DMS 273 treated with DMSO at 0.1 percent for 48 hours (cell line): ENCODE measurements at regions not wholly inside any gene's neighbourhood (a gene's known extent, or its start where the extent isn't known, plus 50 kb on each side); places are given as distances from the start of the nearest gene placed in this dataset.

ENCODE experiments used
- DNase-seq: peaks from one replicate; lab custom pipeline; 2025; lab: John Stamatoyannopoulos, UW

DNA sequence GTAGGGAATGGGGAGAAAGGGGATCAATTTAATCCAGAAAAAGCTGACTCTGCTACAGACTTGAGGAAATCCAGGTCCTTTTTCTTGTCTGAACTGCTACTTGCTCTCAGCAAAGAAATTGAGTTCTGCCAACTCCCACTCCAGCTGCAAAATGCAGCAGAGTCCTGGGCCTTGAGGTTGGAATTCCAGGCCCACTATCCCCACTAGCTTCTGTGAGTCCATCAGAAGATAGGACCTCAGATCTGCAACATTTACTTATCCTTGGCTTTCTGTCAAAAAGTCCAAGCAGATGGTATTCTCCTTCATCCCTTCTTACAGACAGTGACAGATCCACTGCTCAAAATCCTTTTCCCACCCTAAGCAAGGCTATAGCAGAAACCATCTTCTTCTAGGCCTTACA, 219.2 kb downstream of the ARHGAP12 start:
- no peak for DNase-seq

DNA sequence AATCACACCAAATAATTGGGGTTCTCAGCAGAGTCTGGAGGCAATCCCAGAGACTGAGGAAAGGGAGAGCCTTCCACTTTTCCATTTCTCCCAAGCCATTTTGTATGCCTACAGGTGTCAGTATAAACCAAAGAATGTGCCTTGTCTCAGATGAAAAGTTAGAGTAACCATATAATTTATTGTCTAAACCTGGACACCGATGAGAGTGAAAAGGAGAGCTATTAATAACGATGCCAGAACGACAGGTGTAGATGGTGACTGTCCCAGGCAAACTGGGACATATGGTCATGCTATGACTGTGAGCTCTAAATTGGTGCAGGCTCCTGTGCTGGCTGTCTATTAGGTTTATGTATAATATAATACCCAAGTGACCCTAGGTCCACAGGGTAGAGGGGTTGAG, 219.6 kb downstream of the ARHGAP12 start:
- peak; percentile 42 for DNase-seq

DNA sequence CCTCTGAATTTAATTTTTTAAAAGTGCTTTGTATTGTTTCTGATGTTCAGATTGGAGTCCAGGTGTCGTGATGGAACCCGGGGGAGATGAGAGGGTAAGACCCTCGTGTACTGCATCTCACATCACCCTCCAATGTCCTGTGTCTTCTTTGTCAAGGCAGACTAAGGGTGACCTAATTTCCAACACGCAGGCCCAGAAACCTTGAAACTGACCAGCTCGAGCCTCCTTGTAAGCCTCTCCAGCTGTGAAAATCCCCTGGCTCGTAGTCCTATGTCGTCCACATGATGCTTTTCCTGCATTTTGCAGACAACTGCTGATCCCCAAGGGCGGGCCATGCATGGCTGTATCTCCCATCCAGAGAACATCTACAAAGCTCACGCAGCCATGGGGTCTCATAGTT, 220.2 kb downstream of the ARHGAP12 start:
- no peak for DNase-seq

DNA sequence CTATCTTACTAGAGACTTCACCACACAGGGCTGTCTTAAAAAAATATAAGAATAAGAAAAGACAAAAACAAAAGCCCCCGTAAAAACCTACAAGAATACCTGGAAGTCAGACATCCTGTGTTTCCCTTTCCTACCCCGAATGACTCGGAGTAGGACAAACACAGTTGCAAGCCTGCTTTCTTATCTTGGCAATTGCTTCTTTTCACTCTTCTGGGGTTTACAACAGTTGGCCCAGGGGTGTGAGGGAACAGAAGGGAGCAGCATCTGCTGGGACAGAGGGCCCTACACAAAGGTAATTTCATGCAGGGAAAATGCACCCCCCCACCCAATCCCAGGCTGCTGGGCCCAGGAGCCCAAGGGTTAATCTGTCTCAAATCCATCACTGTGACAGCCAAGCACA, 220.6 kb downstream of the ARHGAP12 start:
- DNase-seq: peak; percentile 88

DNA sequence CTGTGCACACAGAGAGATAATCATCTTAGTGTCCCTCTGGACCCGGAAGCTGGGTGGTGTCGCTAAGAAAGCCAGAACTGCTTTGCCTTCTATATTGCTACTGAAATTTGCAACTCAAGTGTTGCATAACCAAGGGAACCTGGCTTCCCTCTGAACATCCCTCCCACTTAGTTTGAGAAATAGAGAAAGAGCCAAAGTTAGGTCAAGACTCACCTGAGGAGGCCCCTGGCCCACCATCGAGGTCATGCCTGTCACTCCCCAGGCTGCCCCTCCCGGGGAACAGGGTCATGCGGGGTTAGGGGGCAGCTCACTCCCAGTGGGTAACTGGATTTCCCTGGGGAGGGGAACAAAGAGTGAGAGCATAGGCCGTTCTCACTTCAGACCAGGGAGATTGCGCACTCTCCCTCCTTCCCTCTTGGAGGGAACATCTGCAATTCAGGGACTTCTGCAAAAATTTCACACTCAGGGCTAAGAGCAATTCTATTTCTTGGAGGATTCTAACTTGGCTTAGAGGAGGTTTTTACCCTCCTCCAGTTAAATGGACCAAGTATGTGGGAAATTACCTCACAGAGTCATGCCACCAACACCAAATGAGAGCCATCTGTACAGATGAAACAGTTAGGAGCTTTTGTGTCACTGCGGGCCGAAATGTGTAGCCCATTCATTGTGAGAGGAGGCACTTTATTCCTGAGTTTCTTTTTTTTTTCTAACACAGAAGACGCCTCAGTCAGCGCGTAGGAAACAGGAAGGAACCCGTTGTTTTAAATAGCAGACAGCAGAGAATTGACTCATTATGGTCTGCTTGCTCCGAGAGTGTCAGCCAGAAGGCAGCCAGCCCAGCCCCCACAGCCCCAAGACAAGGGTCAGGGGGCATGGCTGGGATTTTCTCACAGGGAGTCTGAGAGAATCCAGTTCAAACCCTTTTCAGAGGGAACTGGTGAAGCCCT, 221.3 kb downstream of the ARHGAP12 start:
- peak; percentile 41 for DNase-seq

DNA sequence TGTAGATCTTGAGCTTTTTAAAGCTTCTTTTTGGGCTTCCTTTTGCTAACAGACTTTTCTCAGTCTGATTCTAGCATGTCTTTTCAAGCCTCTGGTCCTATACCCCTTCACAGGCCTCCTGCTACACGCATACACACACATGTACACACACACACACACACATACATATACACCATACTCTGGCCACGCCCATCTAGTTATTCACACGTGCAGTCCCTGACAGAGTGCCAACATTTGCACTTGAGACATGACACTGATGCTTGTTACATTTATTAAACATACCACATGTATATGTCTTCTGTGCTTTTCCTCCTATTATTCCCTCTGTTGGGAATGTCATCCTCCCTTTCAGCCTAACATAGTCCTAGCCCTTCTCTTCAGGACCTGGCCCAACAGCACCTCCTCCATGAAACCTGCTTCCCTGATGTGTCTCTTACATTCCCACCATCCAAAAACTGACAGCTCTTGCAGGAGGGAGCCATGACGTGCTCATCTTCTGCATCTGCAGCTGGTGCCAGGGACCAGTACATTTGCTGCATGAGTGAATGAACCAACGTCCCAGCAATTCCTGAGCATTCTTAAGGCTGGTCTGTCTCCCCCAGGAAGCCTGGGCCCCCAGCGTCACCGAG, 222.1 kb downstream of the ARHGAP12 start:
- no peak for DNase-seq

DNA sequence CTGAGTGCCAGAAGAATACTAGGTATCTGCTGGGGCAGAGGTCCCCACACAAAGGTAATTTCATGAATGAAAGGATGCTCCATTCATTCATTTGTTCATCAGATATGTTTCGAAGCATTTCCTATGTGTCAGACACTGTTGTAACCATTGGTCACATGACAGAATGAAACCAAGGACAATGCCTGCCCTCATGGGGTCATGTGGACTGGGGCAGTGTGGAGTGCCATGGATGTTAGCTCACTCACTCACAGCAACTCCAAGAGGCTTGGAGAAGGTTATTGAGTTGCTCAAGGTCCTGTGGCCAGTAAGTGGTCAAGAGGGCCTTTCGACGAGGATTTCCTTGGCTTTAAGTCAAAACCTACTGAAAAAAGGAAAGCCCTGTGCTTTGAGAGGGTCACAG, 223.5 kb downstream of the ARHGAP12 start:
- DNase-seq: no peak

DNA sequence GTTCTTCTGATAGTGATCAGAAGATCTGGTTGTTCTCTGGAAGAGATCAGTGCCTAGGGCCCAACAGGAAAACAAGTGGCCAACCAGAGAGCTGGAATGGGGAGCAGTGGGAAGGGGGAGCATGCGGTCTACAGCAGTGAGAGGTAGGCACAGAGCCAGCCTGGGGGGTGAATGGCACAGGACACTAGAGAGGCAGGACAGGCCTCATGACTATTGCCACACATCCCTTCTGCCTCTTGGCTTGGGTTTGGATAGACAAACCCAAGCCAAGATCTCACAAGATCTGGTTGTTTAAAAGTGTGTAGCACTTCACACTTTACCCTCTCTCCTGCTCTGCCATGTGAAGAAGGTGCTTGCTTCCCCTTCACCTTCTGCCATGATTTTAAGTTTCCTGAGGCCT, 224.4 kb downstream of the ARHGAP12 start:
- no peak for DNase-seq

DNA sequence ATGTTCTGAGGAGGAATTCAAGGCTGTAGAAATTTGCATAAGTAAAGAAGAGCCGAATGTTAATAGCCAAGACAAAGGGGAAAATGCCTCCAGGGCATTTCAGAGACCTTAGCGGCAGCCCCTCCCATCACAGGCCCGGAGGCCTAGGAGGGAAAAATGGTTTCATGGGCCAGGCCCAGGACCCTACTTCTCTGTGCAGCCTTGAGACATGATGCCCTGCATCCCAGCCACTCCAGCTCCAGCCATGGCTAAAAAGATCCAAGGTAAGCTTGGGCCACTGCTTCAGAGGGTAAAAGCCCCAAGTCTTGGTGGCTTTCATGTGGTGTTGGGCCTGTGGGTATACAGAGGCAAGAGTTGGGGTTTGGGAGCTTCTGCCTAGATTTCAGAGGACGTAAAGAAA, 225.7 kb downstream of the ARHGAP12 start:
- no peak for DNase-seq

DNA sequence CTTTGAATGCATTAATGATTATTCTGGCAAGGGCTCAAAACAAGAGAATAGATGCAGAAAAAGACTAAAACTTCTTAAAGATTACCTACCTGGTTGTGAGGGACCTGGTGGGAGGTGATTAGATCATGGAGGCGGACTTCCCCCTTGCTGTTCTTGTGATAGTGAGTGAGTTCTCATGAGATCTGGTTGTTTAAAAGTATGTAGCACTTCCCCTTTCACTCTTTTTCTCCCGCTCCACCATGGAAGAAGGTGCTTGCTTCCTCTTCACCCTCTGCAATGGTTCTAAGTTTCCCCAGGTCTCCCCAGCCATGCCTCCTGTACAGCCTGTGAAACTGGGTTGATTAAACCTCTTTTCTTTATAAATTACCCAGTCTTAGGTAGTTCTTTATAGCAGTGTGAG, 226.6 kb downstream of the ARHGAP12 start:
- DNase-seq: no peak

DNA sequence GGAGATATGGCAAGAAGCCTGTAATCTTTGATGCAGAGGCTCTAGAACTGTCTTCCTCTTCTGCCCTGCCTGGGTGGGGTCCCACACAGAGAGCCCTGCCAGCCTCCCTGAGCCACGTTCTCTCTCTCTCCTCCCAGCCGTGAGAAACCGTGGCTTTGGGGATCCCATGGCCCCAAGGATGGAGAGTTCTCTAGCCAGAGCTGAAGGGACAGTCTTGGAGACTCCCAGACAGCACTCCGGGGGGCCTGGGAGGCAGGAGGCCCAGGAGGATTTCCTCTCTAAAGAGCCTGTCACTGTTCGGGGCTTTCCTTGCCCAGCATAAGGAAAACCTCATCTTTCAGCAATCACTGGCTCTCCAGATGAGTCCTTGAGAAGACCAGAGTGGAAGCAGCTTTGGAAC, 227.1 kb downstream of the ARHGAP12 start:
- DNase-seq: no peak

DNA sequence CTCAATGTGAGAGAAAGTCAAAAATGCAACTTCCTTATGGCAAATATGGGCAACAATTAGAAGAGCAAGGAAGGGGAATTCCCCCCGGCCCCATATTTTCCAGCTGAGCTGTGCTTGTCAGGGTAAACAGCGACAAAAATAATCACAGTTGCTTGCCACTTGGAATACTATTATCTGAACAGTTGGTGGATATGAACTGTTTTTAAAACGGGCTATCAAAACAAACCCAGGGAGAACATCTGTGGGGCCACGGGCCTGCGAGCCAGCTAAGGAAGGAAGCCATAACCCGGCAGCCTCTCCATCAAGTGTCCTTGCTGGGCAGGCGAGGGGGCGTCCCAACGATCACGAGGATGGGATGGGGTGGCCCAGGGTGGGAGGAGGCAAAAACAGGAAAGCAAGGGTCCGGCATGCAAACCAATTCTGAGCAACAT, 228.4 kb downstream of the ARHGAP12 start:
- DNase-seq: peak; percentile 54

DNA sequence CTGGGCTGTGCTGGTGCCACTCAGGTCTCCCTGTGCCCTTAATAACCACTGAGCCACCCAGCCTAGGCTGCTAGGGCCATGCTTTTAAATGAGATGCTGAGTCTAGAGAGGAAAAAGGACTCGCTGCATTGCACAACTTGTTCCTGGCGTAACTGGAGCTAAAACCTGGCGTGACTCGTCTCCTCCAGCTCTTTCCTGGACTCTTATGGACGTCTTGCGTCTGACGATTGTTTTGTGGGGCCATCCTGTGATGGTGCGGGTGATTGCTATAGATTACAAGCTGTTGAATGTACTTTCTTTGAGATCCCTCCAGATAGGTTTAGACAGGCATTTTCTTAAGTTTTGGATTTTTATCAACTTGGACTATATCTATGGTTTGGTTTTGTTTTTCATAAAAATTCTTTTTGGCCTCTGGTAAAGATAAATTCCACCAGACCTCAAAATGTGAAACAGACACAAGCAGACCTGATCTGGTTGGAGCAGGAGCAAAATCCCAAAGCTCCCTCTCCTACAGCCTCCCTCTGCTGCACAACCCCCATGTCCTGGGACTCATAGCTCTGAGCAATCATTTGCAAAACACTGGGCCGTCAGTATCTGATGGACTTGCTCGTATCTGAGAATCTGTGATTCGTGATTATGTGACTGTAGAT, 230.3 kb downstream of the ARHGAP12 start:
- DNase-seq: no peak

DNA sequence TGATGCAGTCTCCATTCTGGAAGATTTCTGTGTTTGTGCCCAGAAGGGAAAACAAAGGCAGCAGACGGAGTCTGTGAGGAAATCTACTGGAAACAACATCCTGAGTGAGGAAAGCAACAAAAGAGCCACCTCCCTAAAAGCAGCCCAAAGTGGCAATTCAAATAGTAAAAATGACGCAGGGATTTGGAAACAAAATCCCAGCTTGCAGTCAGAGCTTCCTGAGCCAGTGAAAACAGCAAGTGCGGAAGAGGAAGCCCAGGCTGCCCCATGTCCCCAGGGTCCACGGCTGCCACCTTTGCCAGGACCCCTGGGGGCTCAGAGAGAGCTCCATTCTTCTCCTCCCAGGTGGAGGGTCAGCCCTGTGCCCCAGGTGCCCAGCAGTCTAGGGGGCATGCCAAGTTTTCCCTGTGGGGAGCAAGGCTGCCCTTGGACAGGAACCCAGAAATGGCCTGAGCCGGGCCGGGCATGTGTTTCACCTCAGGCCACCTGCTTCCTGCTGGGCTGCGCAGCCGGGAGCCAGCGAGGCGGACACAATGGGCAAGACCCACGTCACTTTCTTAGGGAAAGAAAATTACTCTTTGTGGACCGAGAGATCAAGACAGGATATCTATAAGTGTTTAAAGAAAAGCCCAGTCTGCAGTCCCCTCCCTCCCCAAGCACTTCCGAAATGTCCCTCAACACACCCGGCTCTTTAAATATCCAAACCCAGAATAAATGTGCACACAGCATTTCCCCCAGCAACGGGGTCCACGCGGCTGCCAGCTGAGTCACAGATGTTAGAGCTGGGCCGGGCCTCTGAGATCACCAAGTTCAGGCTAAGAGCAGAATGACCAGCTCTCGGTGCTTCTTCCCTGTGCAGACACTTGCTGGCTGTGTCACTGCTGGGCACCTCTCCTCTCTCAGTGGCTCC, 231.1 kb downstream of the ARHGAP12 start:
- DNase-seq: no peak

DNA sequence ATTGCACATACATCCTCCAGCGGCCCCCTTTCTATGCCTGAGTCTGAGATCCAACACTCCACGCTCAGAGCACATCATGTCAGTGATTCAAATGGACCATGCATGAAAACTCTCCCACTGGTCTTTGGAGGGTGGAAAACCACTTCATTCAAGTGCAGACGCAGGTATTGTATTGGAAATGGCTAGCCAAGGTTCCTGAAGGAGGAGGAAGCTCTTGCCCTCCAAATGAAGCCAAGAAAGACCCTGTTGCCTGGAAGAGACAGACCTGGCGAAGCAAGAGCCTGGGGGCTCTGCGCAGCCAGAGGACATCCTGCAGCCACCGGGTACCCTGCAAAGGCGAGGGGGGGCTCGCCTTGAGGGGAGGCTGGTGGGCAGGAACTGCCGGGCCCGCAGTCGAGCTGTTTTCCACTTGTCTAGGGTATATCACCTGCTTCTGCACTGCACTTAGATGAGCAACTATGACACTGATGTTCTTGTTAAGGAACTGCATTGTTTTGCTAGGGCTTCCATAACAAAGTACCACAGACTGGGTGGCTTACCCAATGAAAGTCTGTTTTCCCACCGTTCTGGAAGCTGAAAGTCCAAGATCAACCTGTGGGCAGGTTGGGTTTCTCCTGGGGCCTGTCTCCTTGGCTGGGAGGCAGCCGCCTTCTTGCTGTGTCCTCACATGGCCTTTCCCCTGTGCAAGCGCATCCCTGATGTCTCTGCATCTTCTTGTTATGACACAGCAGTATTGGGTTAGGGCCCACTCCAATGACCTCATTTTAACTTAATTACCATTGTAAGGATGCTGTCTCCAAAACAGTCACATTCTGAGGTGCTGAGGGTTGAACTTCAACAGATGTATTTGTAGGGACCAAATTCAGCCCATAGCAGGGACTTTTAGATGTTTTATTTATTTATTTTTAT, 233.4 kb downstream of the ARHGAP12 start:
- DNase-seq: no peak

DNA sequence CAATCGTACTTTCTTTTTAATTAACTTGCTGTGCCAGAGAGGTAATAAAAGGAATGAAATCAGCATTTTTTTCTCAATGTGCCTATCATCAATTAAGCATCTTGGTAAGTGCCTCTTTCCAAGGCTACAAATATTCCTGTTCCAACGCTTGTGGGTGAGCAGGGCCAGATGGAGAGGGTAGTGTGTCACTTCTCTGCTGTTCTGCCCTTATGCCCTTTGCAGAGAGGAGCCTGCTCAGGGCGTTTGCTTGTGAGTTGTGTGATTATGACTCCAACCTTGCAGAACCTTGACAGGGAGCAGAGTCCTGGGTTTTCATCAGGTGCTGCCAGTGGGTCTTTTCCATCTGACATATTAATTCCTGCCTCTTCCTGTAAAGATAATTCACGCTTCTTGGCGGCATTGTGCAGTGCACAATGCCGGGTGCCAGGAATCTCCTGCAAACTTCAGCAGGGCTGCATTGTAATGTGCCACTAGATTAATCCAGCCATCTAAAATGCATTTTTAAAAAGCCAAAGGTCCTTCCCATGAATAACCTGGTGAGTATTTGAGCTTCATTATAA, 234.4 kb downstream of the ARHGAP12 start:
- DNase-seq: peak; percentile 69

DNA sequence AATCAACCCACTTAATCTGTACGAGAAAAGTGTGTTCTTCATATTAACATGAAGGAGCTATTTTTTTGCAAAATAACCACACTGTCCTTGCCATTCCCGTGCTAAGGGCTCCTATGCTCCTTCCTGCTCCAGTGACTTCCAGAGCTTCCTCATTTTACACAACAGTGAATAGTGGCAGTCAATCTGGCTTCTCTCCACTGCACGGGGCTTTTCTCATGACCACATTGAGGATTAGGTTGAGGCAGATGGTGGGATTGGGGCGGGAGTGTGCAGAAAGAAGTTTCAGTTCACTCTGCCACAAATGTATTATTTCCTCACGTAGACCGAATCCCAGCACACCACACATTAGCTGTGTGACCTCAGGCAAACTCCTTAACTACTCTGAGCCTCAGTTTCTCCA, 235.1 kb downstream of the ARHGAP12 start:
- DNase-seq: peak; percentile 47

DNA sequence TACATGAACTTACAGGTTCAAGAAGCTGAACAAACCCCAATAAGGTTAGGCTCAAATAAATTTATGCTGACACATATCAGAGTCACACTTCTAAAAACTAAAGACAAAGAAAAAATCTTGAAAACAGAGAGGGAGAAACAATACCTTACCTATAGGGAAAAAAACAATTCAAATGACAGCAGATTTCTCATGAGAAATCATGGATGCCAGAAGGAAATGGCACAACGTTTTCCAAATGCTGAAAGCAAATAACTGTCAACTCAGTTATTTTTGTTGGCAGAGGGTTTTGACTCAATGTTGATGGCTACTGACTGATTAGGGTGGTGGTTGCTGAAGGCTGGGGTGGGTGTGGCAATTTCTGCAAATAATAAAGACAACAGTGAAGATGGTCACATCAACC, 239.4 kb downstream of the ARHGAP12 start:
- DNase-seq: no peak

DNA sequence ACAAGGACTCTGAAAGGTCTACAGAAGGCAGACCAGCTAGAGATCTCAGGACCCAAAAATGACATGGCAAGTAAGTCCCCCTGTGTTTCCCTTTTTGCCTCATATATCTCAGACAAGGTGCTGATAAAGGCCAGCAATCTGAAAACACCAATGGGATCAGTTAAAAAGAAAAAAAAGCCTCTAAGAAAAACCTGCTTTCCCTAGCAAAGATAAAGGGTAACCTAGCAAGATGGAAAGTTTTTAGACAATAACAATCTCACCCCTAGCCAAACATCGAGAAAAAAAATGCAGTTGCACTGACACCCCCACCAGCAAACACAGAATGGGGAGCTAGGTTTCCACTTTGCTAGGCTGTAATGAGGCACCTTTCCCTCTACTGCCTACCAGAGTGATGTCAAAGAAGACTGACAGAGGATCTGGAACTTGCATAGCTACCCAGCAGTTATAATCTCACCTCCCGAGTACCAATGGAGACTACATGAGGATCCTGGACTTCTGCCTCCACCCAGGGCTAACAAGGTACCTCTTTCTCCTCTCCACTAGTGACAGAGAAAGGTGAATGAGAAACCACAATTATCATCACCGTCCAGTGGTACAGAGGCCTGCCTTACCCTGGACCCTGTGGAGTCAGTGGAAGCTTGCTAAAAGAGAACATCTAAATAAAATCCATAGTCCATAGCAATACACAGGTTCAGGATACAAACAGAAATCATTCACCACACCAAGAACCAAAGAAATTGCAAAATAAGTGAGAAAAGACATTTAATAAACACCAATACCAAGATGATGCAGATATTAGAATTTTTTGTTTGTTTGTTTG, 240.8 kb downstream of the ARHGAP12 start:
- no peak for DNase-seq

DNA sequence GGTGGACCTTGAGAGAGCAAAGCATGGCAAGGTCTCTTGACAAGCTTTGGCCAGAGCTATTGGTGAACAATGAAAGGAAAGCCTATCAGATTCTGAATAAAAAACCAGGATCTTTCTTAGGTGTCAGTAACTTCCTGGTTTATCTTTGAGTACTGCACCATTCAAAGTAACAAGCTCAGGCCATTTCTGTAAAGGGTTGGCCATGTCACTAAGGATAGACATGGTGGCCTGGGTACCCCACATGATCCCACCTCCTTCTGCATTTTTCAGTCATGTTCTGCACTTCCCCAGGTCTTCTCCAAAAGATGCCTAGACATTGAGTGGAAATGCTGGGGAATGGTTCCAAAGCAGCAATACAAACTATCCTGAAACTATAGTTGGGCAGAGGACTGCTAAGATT, 242.0 kb downstream of the ARHGAP12 start:
- no peak for DNase-seq
